Mesenteric fat pad (tissue), 1 donor: ENCODE measurements at regions not wholly inside any gene's neighbourhood (a gene's known extent, or its start where the extent isn't known, plus 50 kb on each side); places are given as distances from the start of the nearest gene placed in this dataset.
"Not testable (repeated sequence)": the region's sequence is repeated elsewhere in the genome, so short reads cannot be mapped to it uniquely, and the experiment has no call there.

ENCODE experiments used
- DNase-seq: peaks from one replicate; pipeline ENCODE4 v3.0.0-alpha.2; 2020; ENCODE audit warnings: low spot score
- donor health status: DM: yes; HTN: yes; CAD: no.

- DNase-seq, result no peak
These were observed 96.1 kb upstream of the CHD2 start for GRCh38 chr15:92803852-92804609.

GRCh38 chr15:92804610-92804936, 95.6 kb upstream of the CHD2 start:
- DNase-seq, result not testable (repeated sequence)

- no peak for DNase-seq
These were observed 94.9 kb upstream of the CHD2 start for GRCh38 chr15:92805080-92805690.

- not testable (repeated sequence) for DNase-seq
These were observed 94.0 kb upstream of the CHD2 start for GRCh38 chr15:92806171-92806570.

- no peak for DNase-seq
These were observed 93.4 kb upstream of the CHD2 start for GRCh38 chr15:92806763-92807162.

- no peak for DNase-seq
These were observed 92.1 kb upstream of the CHD2 start for GRCh38 chr15:92807971-92808571.

GRCh38 chr15:92808598-92809063, 91.5 kb upstream of the CHD2 start:
- no peak for DNase-seq

GRCh38 chr15:92809064-92809879, 90.9 kb upstream of the CHD2 start:
- DNase-seq, result peak; percentile 99

GRCh38 chr15:92809880-92810361, 90.2 kb upstream of the CHD2 start:
- no peak for DNase-seq

- DNase-seq, result no peak
These were observed 89.5 kb upstream of the CHD2 start for GRCh38 chr15:92810418-92811138.

GRCh38 chr15:92811148-92811913, 88.8 kb upstream of the CHD2 start:
- DNase-seq, result no peak

GRCh38 chr15:92812271-92812670, 87.9 kb upstream of the CHD2 start:
- DNase-seq, result no peak

GRCh38 chr15:92813485-92813884, 86.6 kb upstream of the CHD2 start:
- no peak for DNase-seq

GRCh38 chr15:92817339-92817886, 82.7 kb upstream of the CHD2 start:
- DNase-seq, result no peak

GRCh38 chr15:92818651-92819277, 81.4 kb upstream of the CHD2 start:
- DNase-seq, result no peak

GRCh38 chr15:92819278-92820235, 80.6 kb upstream of the CHD2 start:
- no peak for DNase-seq

GRCh38 chr15:92820236-92821021, 79.7 kb upstream of the CHD2 start:
- DNase-seq, result peak; percentile 98
